Muscle of leg (tissue), 3 donors: ENCODE measurements at regions not wholly inside any gene's neighbourhood (a gene's known extent, or its start where the extent isn't known, plus 50 kb on each side); places are given as distances from the start of the nearest gene placed in this dataset.
A peak's percentile ranks its signal among the peaks of the same experiment; 100 is the strongest.
"Not testable (repeated sequence)": the region's sequence is repeated elsewhere in the genome, so short reads cannot be mapped to it uniquely, and the experiment has no call there.

Experiments used
- DNase-seq: peaks from one replicate; pipeline ENCODE4 v3.0.0; 2013
- H3K27ac ChIP-seq: one replicate; pipeline ENCODE4 v1.5.1; 2013; ENCODE audit warnings: mild to moderate bottlenecking, low read length, control low read depth
- H3K27me3 ChIP-seq: one replicate; pipeline ENCODE4 v1.6.1; 2013; ENCODE audit warnings: low read length; ENCODE audit not compliant: control insufficient read depth, insufficient read depth
- H3K36me3 ChIP-seq: one replicate; pipeline ENCODE4 v1.6.1; 2013; ENCODE audit warnings: low read length; ENCODE audit not compliant: control insufficient read depth, insufficient read depth
- H3K4me1 ChIP-seq: one replicate; pipeline ENCODE4 v1.6.1; 2013; ENCODE audit warnings: low read length; ENCODE audit not compliant: control insufficient read depth, insufficient read depth
- H3K4me3 ChIP-seq: one replicate; pipeline ENCODE4 v1.5.1; 2013; ENCODE audit warnings: low read length, control low read depth
- H3K9me3 ChIP-seq: replicated peaks from 2 replicates; pipeline ENCODE4 v1.6.1; 2013; ENCODE audit warnings: low read depth, low read length; ENCODE audit not compliant: control insufficient read depth
- WGBS: methylation state at CpG from one replicate; pipeline ENCODE4 v1.1.5; 2013; ENCODE audit warnings: missing lambda C conversion rate; ENCODE audit not compliant: insufficient coverage; 5-methylcytosine and 5-hydroxymethylcytosine counted together

DNA sequence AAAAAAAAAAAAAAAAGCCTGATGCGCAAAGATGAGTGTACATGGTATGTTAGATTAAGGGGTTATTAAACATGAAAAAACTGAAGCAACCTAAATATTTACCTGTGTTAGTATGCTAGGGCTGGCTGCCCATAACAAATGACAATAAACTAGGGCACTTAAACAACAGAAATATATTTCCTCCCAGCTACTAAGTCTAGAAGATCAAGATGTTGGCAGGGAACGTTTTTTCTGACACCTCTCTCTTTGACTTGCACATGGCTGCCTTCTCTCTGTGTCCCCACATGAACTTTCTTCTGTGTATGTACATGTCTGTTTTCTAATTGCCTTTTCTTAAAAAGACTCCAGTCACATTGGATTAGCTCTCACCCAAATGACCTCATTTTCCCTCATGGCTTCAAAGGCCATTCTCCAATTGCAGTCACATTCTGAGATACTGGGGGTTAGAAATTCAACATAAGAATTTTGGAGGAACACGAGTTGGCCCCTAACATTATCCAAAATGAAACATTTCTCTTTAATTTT, 694.5 kb downstream of the CDH9 start:
- DNase-seq: no peak
- no peaks in the 10 kb centered on the region for H3K4me1 ChIP-seq
- WGBS: no CpG with 5 or more reads among the region's 3 CpGs
- H3K27ac ChIP-seq: no peak overlapping the region
- peaks cover 2% of the 10 kb centered on the region for H3K9me3 ChIP-seq
- no peaks in the 10 kb centered on the region for H3K36me3 ChIP-seq
- no peak overlapping the region for H3K4me3 ChIP-seq
- H3K27me3 ChIP-seq: no peaks in the 10 kb centered on the region

DNA sequence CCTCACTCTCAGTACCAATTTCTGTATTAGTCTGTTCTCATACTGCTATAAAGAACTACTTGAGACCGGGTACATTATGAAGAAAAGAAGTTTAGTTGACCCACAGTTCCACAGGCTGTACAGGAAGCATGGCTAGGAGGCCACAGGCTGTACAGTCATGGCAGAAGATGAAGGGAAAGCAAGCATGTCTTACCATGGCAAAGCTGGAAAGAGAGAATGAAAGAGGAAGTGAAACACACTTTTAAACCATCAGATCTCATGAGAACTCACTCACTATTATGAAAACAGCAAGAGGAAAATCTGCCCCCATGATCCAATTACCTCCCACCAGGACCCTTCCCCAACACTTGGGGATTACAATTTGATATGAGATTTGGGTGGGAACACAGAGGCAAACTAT, 698.8 kb downstream of the CDH9 start:
- no peaks in the 10 kb centered on the region for H3K36me3 ChIP-seq
- H3K27ac ChIP-seq: no peak overlapping the region
- DNase-seq: no peak
- no peaks in the 10 kb centered on the region for H3K27me3 ChIP-seq
- no peaks in the 10 kb centered on the region for H3K4me1 ChIP-seq
- no peak overlapping the region for H3K4me3 ChIP-seq
- no CpG with 5 or more reads among the region's 1 CpG for WGBS
- peaks cover 2% of the 10 kb centered on the region for H3K9me3 ChIP-seq

DNA sequence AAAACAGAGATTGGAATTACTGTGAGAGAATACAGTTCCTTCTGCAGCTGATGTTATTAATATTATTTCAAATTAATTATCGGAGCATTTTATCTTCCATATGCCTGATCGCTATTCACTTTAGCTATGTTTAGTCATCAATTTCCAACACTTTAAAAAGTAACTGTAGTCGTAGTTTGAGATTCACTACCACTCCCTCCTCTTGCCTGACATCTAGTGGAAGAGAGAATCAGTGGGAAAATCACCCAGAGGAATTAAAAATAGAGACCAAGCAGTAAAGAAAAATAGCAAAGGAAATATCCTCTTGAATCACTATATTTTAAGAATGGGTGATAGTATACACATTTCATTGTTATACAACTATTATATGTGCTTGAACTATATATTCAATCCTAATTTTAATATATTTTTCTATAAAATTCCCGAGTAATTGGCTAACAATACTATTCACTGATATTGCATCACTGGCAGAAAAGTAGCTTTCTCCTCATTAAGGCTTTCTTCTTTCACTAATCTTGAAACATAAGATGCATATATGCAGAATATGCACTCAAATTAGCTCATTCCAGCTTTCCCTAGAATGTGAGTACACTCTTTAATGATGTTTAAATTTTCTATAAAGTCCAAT, 708.7 kb downstream of the CDH9 start:
- Histone ChIP-seq H3K4me3 (no peak overlapping the region), H3K9me3 (no peaks in the 10 kb centered on the region), H3K4me1 (no peaks in the 10 kb centered on the region), H3K36me3 (no peaks in the 10 kb centered on the region), H3K27ac (no peak overlapping the region), H3K27me3 (no peaks in the 10 kb centered on the region)
- DNase-seq: peak; percentile 36
- no CpG with 5 or more reads among the region's 4 CpGs for WGBS

DNA sequence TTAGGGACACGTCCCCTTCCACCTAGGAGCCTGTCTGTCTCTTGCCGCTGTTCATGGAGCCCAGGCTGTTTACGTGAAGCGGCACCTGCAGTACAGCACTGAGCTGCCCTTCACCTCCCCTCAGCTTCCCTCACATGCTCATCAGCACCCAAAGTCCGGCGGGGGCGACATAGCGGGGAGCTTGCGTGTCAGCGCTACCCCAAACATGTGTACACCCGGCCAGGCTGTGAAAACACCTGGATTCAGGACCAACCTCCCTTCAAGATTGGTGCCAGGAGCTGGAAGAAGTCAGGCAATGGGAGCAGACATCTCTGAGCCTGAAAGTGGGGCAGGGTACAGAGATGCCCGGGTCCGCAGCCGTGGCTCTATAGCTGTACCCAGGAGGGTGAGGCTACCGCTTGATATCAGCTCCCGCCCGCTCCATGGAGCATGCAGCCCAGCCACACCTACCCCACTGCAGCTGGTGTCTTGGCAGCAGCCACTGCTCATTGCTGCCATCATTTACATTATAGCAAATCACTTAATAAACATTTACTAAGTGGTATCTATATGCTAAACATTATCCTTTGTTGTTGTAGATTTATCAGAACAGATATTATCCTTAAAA, 712.1 kb downstream of the CDH9 start:
- Histone ChIP-seq H3K4me3 (no peak overlapping the region), H3K4me1 (no peaks in the 10 kb centered on the region), H3K27ac (no peak overlapping the region), H3K36me3 (no peaks in the 10 kb centered on the region), H3K9me3 (peaks cover 2% of the 10 kb centered on the region), H3K27me3 (no peaks in the 10 kb centered on the region)
- WGBS: 88% methylated on average over 17 of the region's 17 CpGs
- no peak for DNase-seq

DNA sequence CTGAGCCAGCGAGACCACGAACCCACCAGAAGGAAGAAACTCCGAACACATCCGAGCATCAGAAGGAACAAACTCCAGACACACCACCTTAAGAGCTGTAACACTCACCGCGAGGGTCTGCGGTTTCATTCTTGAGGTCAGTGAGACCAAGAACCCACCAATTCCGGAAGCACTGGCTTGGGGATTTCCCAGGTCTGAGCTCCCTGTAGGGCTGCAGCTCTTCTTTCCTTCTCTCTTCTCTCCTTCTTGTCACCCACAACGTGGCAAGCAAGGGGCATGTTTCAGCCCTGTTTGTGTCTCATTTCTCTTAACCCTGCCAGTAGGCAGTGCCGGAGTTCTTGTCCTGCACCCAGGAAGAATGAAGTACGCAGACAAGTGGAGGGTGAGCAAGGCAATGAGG, 713.0 kb downstream of the CDH9 start:
- H3K4me3 ChIP-seq, H3K36me3 ChIP-seq: not testable (repeated sequence)
- 92% methylated on average over 4 of the region's 11 CpGs for WGBS

DNA sequence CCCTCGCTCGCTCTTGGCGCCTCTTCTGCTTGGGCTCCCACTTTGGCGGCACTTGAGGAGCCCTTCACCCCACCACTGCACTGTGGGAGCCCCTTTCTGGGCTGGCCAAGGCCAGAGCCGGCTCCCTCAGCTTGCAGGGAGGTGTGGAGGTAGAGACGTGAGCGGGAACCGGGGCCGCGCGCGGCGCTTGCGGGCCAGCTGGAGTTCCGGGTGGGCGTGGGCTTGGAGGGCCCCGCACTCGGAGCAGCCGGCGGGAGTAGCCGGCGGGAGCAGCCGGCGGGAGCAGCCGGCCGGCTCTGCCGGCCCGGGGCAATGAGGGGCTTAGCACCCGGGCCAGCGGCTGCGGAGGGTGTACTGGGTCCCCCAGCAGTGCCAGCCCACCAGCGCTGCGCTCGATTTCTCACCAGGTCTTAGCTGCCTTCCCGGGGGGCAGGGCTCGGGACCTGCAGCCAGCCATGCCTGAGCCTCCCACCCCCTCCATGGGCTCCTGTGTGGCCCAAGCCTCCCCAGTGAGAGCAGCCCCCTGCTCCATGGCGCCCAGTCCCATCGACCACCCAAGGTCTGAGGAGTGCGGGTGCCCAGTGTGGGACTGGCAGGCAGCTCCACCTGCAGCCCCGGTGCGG, 714.0 kb downstream of the CDH9 start:
- not testable (repeated sequence) for H3K27me3 ChIP-seq, H3K4me1 ChIP-seq, DNase-seq, H3K36me3 ChIP-seq, H3K4me3 ChIP-seq, H3K27ac ChIP-seq, H3K9me3 ChIP-seq
- WGBS: 95% methylated on average over 36 of the region's 41 CpGs

More for the DNA sequence above, 713.0 kb downstream of the CDH9 start:
- H3K27ac ChIP-seq, H3K27me3 ChIP-seq, H3K9me3 ChIP-seq, H3K4me1 ChIP-seq, DNase-seq: not testable (repeated sequence)

DNA sequence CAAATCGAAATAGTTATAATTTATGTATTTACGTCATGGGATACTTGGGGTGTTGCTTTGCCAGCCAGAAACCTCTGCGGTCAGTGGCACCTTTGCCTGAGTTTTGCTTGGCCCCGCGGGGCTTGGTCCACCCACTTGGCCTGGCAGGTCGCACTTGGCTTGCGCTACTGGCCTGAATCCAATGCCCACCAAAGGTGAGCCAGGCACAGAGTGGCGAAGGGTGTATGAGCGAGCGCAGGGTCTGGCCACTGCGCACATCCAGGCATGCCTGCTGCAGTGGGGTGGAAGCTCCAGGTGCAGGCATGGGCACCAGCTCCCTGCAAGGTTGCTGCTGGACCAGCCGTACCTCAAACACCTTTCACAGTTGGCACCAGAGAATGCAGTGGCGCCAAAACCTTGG, 714.6 kb downstream of the CDH9 start:
- no peak overlapping the region for H3K27ac ChIP-seq
- no peak overlapping the region for H3K4me3 ChIP-seq
- 89% methylated on average over 12 of the region's 13 CpGs for WGBS
- peaks cover 2% of the 10 kb centered on the region for H3K9me3 ChIP-seq
- no peak for DNase-seq
- no peaks in the 10 kb centered on the region for H3K27me3 ChIP-seq
- no peaks in the 10 kb centered on the region for H3K4me1 ChIP-seq
- H3K36me3 ChIP-seq: no peaks in the 10 kb centered on the region

DNA sequence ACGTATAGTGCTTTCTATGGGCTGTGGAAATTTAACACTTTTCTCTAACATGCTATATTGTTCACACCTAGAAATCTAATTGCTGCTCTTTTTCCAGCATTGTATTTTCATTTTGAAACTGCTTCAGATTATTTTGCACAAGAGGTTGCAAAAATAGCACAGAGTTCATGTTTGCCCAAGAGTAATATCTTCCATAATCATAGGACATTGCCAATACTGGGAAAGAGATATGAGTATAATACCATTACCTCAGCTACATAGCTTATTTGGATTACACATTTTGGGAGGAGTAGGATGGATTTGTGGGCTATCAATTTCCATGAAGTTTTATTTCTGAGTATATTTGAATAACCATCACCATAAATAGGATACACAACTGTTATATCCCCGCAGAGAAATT, 717.1 kb downstream of the CDH9 start:
- H3K36me3 ChIP-seq: no peaks in the 10 kb centered on the region
- no peaks in the 10 kb centered on the region for H3K4me1 ChIP-seq
- WGBS: no CpG with 5 or more reads among the region's 2 CpGs
- H3K4me3 ChIP-seq: no peak overlapping the region
- H3K27me3 ChIP-seq: no peaks in the 10 kb centered on the region
- H3K9me3 ChIP-seq: peaks cover 4% of the 10 kb centered on the region
- no peak for DNase-seq
- no peak overlapping the region for H3K27ac ChIP-seq

DNA sequence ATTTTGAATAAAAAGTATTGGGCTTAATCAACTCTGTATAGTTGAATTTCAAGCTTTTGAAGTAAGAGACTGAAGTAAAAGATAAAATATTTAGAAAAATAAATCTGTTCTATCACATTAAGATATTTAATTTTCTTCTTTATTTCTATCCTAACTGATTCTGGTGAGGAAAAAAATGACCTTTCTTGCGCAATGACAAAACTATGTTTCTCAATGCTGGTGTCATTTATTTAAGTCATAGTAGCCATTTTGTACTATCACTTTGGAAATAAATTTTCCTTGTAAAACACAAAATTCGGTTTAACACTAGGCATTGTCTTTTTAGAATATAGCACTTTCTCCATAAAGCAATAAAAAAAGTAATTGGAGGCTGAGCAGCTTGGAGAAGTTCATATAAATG, 728.0 kb downstream of the CDH9 start:
- WGBS: no CpG with 5 or more reads among the region's 2 CpGs

DNA sequence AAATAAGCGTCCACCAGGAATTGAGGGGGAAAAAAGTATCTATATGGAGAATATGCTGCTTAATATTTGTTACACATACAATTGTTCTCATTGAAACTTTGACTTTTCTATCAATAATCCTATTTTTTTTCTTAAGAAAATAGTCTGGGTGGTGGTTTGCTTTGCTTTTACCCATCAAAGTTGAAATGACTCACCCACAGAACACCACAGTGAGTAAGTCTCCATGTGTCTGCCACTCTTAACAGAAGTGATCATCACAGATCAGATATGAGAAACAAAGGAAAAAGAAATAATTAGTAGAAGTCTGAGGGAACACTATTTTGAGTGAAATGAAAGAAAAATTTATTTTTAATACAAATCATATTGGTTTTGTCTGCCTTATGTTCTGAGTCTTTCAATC, 742.8 kb downstream of the CDH9 start:
- H3K27ac ChIP-seq: no peak overlapping the region
- no peak overlapping the region for H3K4me3 ChIP-seq
- no peaks in the 10 kb centered on the region for H3K36me3 ChIP-seq
- DNase-seq: no peak
- no CpG with 5 or more reads among the region's 1 CpG for WGBS
- H3K9me3 ChIP-seq: no peaks in the 10 kb centered on the region
- no peaks in the 10 kb centered on the region for H3K27me3 ChIP-seq
- H3K4me1 ChIP-seq: no peaks in the 10 kb centered on the region

More for the DNA sequence above, 728.0 kb downstream of the CDH9 start:
- Histone ChIP-seq H3K36me3 (no peaks in the 10 kb centered on the region), H3K27ac (no peak overlapping the region), H3K9me3 (no peaks in the 10 kb centered on the region), H3K4me3 (no peak overlapping the region), H3K27me3 (no peaks in the 10 kb centered on the region), H3K4me1 (no peaks in the 10 kb centered on the region)
- no peak for DNase-seq
